HG02610 (cell line): ENCODE measurements at regions not wholly inside any gene's neighbourhood (a gene's known extent, or its start where the extent isn't known, plus 50 kb on each side); places are given as distances from the start of the nearest gene placed in this dataset.
"Not testable (repeated sequence)": the region's sequence is repeated elsewhere in the genome, so short reads cannot be mapped to it uniquely, and the experiment has no call there.

Source experiments
- ATAC-seq: cut with Tn5 transposase; IDR thresholded peaks from one replicate; pipeline ENCODE4 v1.9.1; 2021; ENCODE audit warnings: mild to moderate bottlenecking, moderate library complexity; ENCODE audit not compliant: unreplicated experiment

GRCh38 chr1:38614861-38615260 is 244.7 kb downstream of the RRAGC start:
- ATAC-seq, result no peak

GRCh38 chr1:38613996-38614395 is 245.6 kb downstream of the RRAGC start:
- no peak for ATAC-seq

- ATAC-seq, result no peak
Observed at GRCh38 chr1:38612951-38613350, 246.6 kb downstream of the RRAGC start.

GRCh38 chr1:38611664-38612211 is 247.8 kb downstream of the RRAGC start:
- no peak for ATAC-seq

GRCh38 chr1:38609166-38610025 is 250.2 kb downstream of the RRAGC start:
- ATAC-seq, result no peak

GRCh38 chr1:38608202-38608864 is 251.2 kb downstream of the RRAGC start:
- no peak for ATAC-seq

- no peak for ATAC-seq
Observed at GRCh38 chr1:38607526-38607925, 252.0 kb downstream of the RRAGC start.

- ATAC-seq, result no peak
Observed at GRCh38 chr1:38605063-38605462, 254.5 kb downstream of the RRAGC start.

GRCh38 chr1:38603907-38604306 is 255.7 kb downstream of the RRAGC start:
- ATAC-seq, result no peak

GRCh38 chr1:38600905-38601304 is 258.7 kb downstream of the RRAGC start:
- ATAC-seq, result no peak

- ATAC-seq, result no peak
Observed at GRCh38 chr1:38600286-38600685, 259.3 kb downstream of the RRAGC start.

GRCh38 chr1:38598118-38598517 is 261.5 kb downstream of the RRAGC start:
- ATAC-seq, result no peak

- no peak for ATAC-seq
Observed at GRCh38 chr1:38589036-38589435, 270.5 kb downstream of the RRAGC start.

GRCh38 chr1:38587766-38588165 is 271.8 kb downstream of the RRAGC start:
- ATAC-seq, result no peak

GRCh38 chr1:38586993-38587646 is 272.5 kb downstream of the RRAGC start:
- no peak for ATAC-seq

- ATAC-seq, result no peak
Observed at GRCh38 chr1:38585971-38586370, 273.6 kb downstream of the RRAGC start.

GRCh38 chr1:38585460-38585859 is 274.1 kb downstream of the RRAGC start:
- no peak for ATAC-seq

- no peak for ATAC-seq
Observed at GRCh38 chr1:38584448-38585355, 274.9 kb downstream of the RRAGC start.

- ATAC-seq, result not testable (repeated sequence)
Observed at GRCh38 chr1:38583287-38583686, 276.3 kb downstream of the RRAGC start.

- ATAC-seq, result no peak
Observed at GRCh38 chr1:38581396-38581795, 278.2 kb downstream of the RRAGC start.
